ENCODE measurements at regions not wholly inside any gene's neighbourhood (a gene's known extent, or its start where the extent isn't known, plus 50 kb on each side); places are given as distances from the start of the nearest gene placed in this dataset.

GRCh38 chr12:105931762-105932570 lies 206.8 kb downstream of the NUAK1 start:
- Histone ChIP-seq H3K27ac (replicated peaks) (no peak overlapping the region), H3K9me3 (replicated peaks) (no peaks in the 10 kb centered on the region), H3K27me3 (ENCODE audit: low read depth) (no peaks in the 10 kb centered on the region), H3K4me1 (peaks cover 20% of the 10 kb centered on the region), H3K4me3 (no peak overlapping the region), H3K36me3 (no peaks in the 10 kb centered on the region)
- DNase-seq = no peak
- intact Hi-C loops (cut with micrococcal nuclease) = no loop called here
- no peak for TF ChIP-seq CTCF (IDR thresholded peaks at IDR 0.05; ENCODE audit: borderline replicate concordance)

GRCh38 chr12:105933671-105934665 lies 204.8 kb downstream of the NUAK1 start:
- DNase-seq = no peak
- intact Hi-C loops (cut with micrococcal nuclease) = no loop called here
- H3K36me3 ChIP-seq = no peaks in the 10 kb centered on the region
- no peak overlapping the region for H3K4me3 ChIP-seq
- H3K4me1 ChIP-seq = peaks cover 20% of the 10 kb centered on the region
- no peak for TF ChIP-seq CTCF (IDR thresholded peaks at IDR 0.05; ENCODE audit: borderline replicate concordance)
- no peaks in the 10 kb centered on the region for H3K27me3 ChIP-seq (ENCODE audit: low read depth)
- H3K9me3 ChIP-seq (replicated peaks) = no peaks in the 10 kb centered on the region
- no peak overlapping the region for H3K27ac ChIP-seq (replicated peaks)

- Histone ChIP-seq H3K27ac (replicated peaks) (no peak overlapping the region), H3K4me3 (no peak overlapping the region), H3K4me1 (peaks cover 20% of the 10 kb centered on the region), H3K36me3 (no peaks in the 10 kb centered on the region), H3K27me3 (ENCODE audit: low read depth) (no peaks in the 10 kb centered on the region), H3K9me3 (replicated peaks) (no peaks in the 10 kb centered on the region)
- TF ChIP-seq CTCF (IDR thresholded peaks at IDR 0.05; ENCODE audit: borderline replicate concordance) = no peak
- intact Hi-C loops (cut with micrococcal nuclease) = no loop called here
- no peak for DNase-seq
Observed at GRCh38 chr12:105935106-105935505, 203.6 kb downstream of the NUAK1 start.

- no peaks in the 10 kb centered on the region for H3K9me3 ChIP-seq (replicated peaks)
- no peaks in the 10 kb centered on the region for H3K36me3 ChIP-seq
- H3K27me3 ChIP-seq (ENCODE audit: low read depth) = no peaks in the 10 kb centered on the region
- TF ChIP-seq CTCF (IDR thresholded peaks at IDR 0.05; ENCODE audit: borderline replicate concordance) = no peak
- intact Hi-C loops (cut with micrococcal nuclease) = no loop called here
- H3K4me3 ChIP-seq = no peak overlapping the region
- H3K4me1 ChIP-seq = peaks cover 15% of the 10 kb centered on the region
- no peak overlapping the region for H3K27ac ChIP-seq (replicated peaks)
- no peak for DNase-seq
Observed at GRCh38 chr12:105935981-105936380, 202.8 kb downstream of the NUAK1 start.

- H3K9me3 ChIP-seq (replicated peaks) = no peaks in the 10 kb centered on the region
- no peak overlapping the region for H3K27ac ChIP-seq (replicated peaks)
- H3K4me1 ChIP-seq = peaks cover 14% of the 10 kb centered on the region
- H3K36me3 ChIP-seq = no peaks in the 10 kb centered on the region
- intact Hi-C loops (cut with micrococcal nuclease) = no loop called here
- DNase-seq = no peak
- no peak for TF ChIP-seq CTCF (IDR thresholded peaks at IDR 0.05; ENCODE audit: borderline replicate concordance)
- no peaks in the 10 kb centered on the region for H3K27me3 ChIP-seq (ENCODE audit: low read depth)
- no peak overlapping the region for H3K4me3 ChIP-seq
Observed at GRCh38 chr12:105936496-105936895, 202.3 kb downstream of the NUAK1 start.
